Stomach smooth muscle (tissue), 2 donors: ENCODE measurements at regions not wholly inside any gene's neighbourhood (a gene's known extent, or its start where the extent isn't known, plus 50 kb on each side); places are given as distances from the start of the nearest gene placed in this dataset.

ENCODE experiments used
- H3K27ac ChIP-seq: one replicate; pipeline ENCODE4 v1.7.0; 2013; ENCODE audit warnings: mild to moderate bottlenecking, low read length, inconsistent platforms
- H3K27me3 ChIP-seq, 2 donors: one replicate each; pipeline ENCODE4 v1.7.0; 2013; ENCODE audit warnings: low read length in 2 of 2; ENCODE audit not compliant: insufficient read depth in 2 of 2, control insufficient read depth in 1 of 2
- H3K36me3 ChIP-seq, 2 donors: one replicate each; pipeline ENCODE4 v1.7.0; 2013; ENCODE audit warnings: low read length in 2 of 2; ENCODE audit not compliant: control insufficient read depth in 2 of 2, insufficient read depth in 2 of 2
- H3K4me1 ChIP-seq: one replicate; pipeline ENCODE4 v1.7.0; 2013; ENCODE audit warnings: low read length; ENCODE audit not compliant: control insufficient read depth, insufficient read depth
- H3K4me3 ChIP-seq, 2 donors: one replicate each; pipeline ENCODE4 v1.7.0; 2013; ENCODE audit warnings: low read length in 2 of 2
- H3K9ac ChIP-seq, 2 donors: one replicate each; pipeline ENCODE4 v1.7.0; 2013; ENCODE audit warnings: low read length in 2 of 2, mild to moderate bottlenecking in 1 of 2
- H3K9me3 ChIP-seq, 2 donors: one replicate each; pipeline ENCODE4 v1.7.0; 2013; ENCODE audit warnings: low read length in 2 of 2; ENCODE audit not compliant: control insufficient read depth in 2 of 2
- donor health status: healthy.
- donor health status: Pancreatic carcinoma.

DNA sequence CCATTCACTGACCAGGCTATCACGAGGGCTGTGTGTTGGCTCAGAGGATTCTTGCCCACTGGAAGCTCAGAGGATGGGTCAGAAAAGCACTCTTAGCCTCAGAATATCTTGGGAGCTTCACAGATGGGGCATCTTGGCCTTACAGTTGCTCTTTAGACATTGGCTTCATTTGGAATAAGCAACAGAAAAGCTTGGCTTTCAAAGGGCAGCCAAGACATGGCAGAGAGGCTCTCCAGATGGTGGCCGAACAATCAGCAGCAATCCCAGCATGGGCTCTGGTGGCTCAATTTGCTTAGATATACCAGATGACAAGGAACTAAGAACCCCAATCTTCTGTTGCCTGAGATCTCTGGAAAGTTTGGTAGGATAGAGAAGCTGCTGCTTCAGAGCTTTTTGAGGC lies 446.2 kb downstream of the ADRA2A start:
- Histone ChIP-seq H3K27me3 (no peaks in the 10 kb centered on the region), H3K9ac (no peak overlapping the region), H3K4me3 (no peak overlapping the region), H3K9me3 (no peaks in the 10 kb centered on the region), H3K4me1 (no peaks in the 10 kb centered on the region), H3K36me3 (no peaks in the 10 kb centered on the region), H3K27ac (no peak overlapping the region)

DNA sequence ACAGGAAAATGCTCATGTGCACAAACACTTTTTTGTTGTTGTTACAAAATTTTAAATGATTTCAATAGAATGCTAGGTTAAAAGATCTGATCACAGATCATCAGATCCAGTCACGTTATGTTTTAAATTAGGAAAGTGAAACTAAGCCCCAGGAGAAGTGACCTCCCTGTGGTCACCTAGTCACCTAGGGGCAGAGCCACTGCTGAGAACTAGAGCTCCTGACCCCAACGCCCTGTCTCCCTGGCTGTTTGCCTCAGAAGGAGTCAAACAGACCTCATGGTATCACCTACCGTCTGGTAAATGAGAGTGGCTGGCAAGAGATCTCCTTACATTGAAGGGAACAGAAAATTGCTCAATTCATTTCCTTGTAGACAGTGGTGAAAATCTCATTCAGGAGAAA lies 447.3 kb downstream of the ADRA2A start:
- Histone ChIP-seq H3K9me3 (no peaks in the 10 kb centered on the region), H3K27me3 (no peaks in the 10 kb centered on the region), H3K36me3 (no peaks in the 10 kb centered on the region), H3K4me1 (no peaks in the 10 kb centered on the region), H3K9ac (no peak overlapping the region), H3K4me3 (no peak overlapping the region), H3K27ac (no peak overlapping the region)

DNA sequence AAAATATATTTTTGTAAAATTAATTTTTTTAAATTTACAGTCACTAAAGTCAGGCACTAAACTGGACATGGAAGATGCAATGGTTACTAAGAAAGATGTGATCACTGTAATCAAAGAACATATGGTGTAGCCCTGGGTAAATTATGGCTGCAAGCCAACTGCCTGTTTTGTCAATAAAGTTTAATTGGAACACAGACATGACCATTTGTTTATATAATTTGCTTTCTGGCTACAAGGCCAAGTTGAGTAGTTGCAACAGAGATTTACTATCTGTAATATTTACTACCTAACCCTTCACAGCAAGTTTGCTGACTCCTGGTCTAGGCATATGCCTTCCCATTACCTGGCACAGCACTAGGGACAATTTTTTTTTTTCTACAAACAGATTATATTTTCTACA lies 448.9 kb downstream of the ADRA2A start:
- H3K9ac ChIP-seq, result no peak overlapping the region
- no peaks in the 10 kb centered on the region for H3K9me3 ChIP-seq
- no peak overlapping the region for H3K27ac ChIP-seq
- H3K4me3 ChIP-seq, result no peak overlapping the region
- H3K27me3 ChIP-seq, result no peaks in the 10 kb centered on the region
- no peaks in the 10 kb centered on the region for H3K4me1 ChIP-seq
- H3K36me3 ChIP-seq, result no peaks in the 10 kb centered on the region

DNA sequence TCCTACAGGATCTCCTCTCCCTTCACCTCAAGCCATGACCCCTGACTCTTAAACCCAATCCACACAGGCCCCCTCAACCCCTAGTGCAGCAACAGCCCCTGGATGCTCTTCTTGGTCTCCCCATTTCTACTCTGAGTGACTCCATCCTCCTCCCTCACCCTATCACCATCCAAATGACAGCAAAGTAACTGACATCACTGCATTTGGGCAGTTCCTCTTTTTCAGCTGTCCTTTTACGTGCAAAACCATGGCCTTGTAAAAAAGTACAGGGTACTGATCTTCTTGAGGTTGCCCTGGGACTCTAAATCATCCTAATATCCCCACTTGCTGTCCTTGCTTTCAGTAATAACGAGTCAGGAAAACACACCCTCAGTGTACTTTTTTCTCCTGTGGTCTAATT lies 454.9 kb downstream of the ADRA2A start:
- no peak overlapping the region for H3K4me3 ChIP-seq
- H3K9me3 ChIP-seq, result no peaks in the 10 kb centered on the region
- no peak overlapping the region for H3K27ac ChIP-seq
- no peaks in the 10 kb centered on the region for H3K27me3 ChIP-seq
- H3K9ac ChIP-seq, result no peak overlapping the region
- no peaks in the 10 kb centered on the region for H3K36me3 ChIP-seq
- H3K4me1 ChIP-seq, result no peaks in the 10 kb centered on the region

DNA sequence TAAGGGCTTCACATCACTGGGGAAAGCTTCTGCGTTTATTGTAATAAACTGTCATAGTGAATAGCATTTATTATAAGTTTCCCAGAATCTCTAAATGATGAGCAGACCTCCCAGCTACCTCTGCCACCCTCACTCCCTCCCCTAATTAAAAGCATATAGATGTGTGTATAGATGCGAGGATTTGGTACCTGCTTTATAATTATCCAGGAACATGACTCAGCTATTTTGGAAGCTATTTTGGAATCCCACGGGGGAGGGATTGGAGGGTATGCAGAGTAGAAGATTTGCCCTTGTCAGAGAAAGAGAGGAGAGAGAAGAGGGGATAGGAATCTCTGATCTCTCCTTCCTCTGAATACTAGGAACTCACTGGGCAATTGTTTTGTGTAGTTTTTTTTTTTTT lies 455.3 kb downstream of the ADRA2A start:
- no peaks in the 10 kb centered on the region for H3K36me3 ChIP-seq
- no peaks in the 10 kb centered on the region for H3K4me1 ChIP-seq
- no peak overlapping the region for H3K27ac ChIP-seq
- H3K9me3 ChIP-seq, result no peaks in the 10 kb centered on the region
- H3K4me3 ChIP-seq, result no peak overlapping the region
- no peaks in the 10 kb centered on the region for H3K27me3 ChIP-seq
- no peak overlapping the region for H3K9ac ChIP-seq

DNA sequence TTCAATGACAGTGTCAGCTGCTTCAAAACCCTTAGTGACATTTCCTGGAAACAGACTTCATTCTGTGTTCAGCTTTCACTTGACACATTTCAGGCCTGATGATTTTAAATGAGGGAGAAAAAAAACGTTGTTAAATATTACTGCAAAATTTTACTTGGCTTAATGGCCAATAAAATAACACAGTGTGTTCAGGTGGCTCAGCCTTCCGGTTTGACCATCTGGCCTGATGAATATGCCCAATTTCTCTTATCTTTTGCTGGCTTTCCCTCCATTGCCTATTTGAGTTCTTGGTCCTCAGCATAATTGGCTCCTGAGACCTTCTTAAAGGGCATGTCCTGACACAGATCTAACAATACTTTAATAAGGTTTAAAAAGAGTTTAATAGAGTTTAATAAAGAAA lies 462.4 kb downstream of the ADRA2A start:
- no peak overlapping the region for H3K27ac ChIP-seq
- no peak overlapping the region for H3K9ac ChIP-seq
- H3K4me3 ChIP-seq, result no peak overlapping the region
- no peaks in the 10 kb centered on the region for H3K4me1 ChIP-seq
- H3K36me3 ChIP-seq, result no peaks in the 10 kb centered on the region
- no peaks in the 10 kb centered on the region for H3K9me3 ChIP-seq
- no peaks in the 10 kb centered on the region for H3K27me3 ChIP-seq

DNA sequence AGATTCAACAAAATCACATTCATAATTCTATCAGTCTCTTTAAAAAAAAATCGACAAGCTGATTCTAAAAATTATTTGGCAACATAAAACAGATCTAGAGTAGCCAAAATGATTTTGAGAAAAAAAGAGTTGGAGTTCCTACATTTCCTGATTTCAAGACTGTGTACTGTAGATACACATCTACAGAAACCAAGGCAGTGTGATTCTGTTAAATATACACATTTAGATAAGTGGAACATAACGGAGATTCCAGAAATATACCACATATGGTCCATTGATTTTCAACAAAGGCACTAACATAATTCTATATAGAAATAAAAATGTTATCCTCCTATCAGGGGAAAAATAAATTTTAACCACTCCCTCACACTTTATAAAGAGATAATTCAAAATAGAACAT lies 467.0 kb downstream of the ADRA2A start:
- Histone ChIP-seq H3K36me3 (no peaks in the 10 kb centered on the region), H3K27ac (no peak overlapping the region), H3K9ac (no peak overlapping the region), H3K9me3 (no peaks in the 10 kb centered on the region), H3K4me3 (no peak overlapping the region), H3K4me1 (no peaks in the 10 kb centered on the region), H3K27me3 (no peaks in the 10 kb centered on the region)

DNA sequence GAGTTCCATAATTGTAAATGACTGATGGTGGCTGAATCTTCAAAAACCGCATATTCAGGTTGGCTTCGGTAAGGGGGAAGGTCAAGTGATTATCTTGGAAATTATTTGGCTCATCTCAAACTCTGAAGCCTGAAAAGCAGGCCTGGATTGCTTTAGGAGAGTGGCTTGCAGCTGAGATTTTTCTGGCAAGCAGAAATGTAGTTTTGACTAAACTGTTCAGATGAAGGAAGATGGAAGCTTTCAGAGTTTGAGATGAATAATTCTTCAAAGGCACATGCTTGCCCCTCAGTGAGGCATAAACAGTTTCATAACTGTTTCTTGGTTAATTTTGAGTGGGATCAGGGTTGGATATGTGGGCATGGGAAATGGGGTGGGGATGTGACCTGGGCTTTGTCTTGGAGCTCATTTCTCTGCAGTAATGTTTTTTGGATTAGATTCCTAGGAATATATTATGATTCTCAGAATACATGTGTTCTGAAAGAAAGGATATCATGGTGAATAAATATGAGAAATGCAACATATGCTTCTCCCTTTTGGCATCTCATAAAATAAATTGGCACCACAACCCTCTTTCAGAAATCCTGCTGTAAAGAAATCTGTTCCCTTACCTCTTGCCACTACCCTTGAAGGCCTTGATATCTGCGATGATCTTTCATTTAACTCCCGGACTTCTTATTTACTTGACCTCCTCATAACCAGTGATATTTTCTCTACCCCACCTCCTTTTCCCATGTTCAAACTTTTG lies 469.2 kb downstream of the ADRA2A start:
- Histone ChIP-seq H3K9ac (no peak overlapping the region), H3K27ac (no peak overlapping the region), H3K4me1 (no peaks in the 10 kb centered on the region), H3K9me3 (no peaks in the 10 kb centered on the region), H3K36me3 (no peaks in the 10 kb centered on the region), H3K27me3 (no peaks in the 10 kb centered on the region), H3K4me3 (no peak overlapping the region)

DNA sequence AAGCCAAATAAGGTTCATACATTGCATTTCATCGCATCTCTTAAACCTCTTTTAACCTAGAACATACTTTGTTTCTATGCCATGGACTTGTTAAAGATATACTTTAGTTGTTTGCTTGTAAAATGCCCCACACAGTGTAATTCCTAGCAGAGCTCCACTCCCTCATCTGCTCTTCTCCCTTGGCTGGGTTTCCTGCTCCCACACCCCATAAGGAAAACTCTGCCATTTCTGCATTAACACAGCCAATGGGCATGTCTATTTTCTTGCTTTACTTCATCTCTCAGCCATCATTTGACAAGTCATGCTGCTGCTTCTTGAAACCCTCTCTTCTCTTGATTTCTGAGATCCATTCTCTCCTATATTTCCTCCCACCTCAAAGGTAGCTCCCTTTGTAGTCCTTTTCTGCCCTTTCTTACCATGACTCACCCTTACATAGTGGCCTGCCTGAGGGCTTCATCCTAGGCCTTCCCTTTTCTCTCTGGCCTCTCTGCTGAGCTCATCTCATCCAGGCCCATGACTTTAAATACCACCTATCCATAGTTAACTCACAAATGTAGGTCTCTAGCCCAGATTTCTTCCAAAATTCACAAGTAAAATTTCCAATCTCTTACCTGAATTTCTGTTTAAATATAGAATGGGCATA lies 471.4 kb downstream of the ADRA2A start:
- Histone ChIP-seq H3K4me3 (no peak overlapping the region), H3K4me1 (no peaks in the 10 kb centered on the region), H3K9me3 (no peaks in the 10 kb centered on the region), H3K27ac (no peak overlapping the region), H3K36me3 (no peaks in the 10 kb centered on the region), H3K27me3 (no peaks in the 10 kb centered on the region), H3K9ac (no peak overlapping the region)

DNA sequence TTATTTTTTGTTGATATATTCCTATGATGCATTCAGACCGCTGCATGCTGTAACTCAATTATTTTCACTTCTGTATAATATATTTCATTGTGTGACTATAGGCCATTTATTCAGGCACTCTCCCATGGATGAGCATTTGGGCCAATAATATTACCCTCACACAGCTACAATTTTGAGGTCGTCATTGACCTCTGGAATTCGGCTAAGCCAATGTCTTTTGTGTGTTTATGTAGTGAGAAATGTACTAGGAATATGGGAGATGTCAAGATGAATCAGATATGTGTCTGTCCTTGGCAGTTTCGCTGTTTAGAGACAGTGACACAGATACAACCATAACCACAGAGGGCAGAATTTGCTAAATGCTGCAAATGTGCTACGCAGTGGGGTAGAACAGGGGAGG lies 474.2 kb downstream of the ADRA2A start:
- H3K9me3 ChIP-seq, result no peaks in the 10 kb centered on the region
- no peak overlapping the region for H3K27ac ChIP-seq
- no peak overlapping the region for H3K9ac ChIP-seq
- H3K4me3 ChIP-seq, result no peak overlapping the region
- no peaks in the 10 kb centered on the region for H3K27me3 ChIP-seq
- no peaks in the 10 kb centered on the region for H3K36me3 ChIP-seq
- H3K4me1 ChIP-seq, result no peaks in the 10 kb centered on the region

DNA sequence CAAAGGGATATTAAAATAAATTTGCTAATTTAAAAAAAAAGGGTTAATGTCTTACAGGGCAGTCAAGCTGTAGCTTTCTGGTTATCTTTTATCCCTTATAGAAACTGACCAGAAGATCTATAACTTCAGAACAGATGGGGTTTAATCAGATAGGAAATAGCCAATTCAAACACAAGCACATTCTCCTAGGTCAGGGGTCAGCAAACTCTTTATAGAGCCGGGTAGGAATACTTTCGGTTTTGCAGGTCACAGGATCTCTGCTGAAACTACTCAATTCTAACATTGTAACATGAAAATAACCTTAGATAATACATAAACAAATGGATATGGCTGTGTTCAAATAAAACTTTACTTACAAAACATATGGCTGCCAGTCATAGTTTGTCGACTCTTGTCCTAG lies 479.8 kb downstream of the ADRA2A start:
- Histone ChIP-seq H3K4me1 (no peaks in the 10 kb centered on the region), H3K9ac (no peak overlapping the region), H3K36me3 (no peaks in the 10 kb centered on the region), H3K27me3 (no peaks in the 10 kb centered on the region), H3K27ac (no peak overlapping the region), H3K9me3 (no peaks in the 10 kb centered on the region), H3K4me3 (no peak overlapping the region)
